H9 (cell line): ENCODE measurements at regions not wholly inside any gene's neighbourhood (a gene's known extent, or its start where the extent isn't known, plus 50 kb on each side); places are given as distances from the start of the nearest gene placed in this dataset.

ENCODE experiments used
- DNase-seq: peaks from one replicate; pipeline ENCODE4 v3.0.0-alpha.2; 2017
- H2AFZ ChIP-seq: one replicate; pipeline ENCODE4 v1.6.1; 2013; ENCODE audit warnings: mild to moderate bottlenecking, low read length, control low read depth, moderate library complexity
- H2AK5ac ChIP-seq: 2 replicates; pipeline ENCODE4 v1.6.1; 2013; ENCODE audit warnings: low read length, control low read depth, mixed read lengths; ENCODE audit not compliant: insufficient read length
- H2BK120ac ChIP-seq: one replicate; pipeline ENCODE4 v1.6.1; 2013; ENCODE audit warnings: low read depth, mild to moderate bottlenecking, low read length, control low read depth, inconsistent platforms; ENCODE audit not compliant: poor library complexity, severe bottlenecking
- H2BK12ac ChIP-seq: 2 replicates; pipeline ENCODE4 v1.6.1; 2013; ENCODE audit warnings: low read length, control low read depth, mixed read lengths, low read depth; ENCODE audit not compliant: insufficient read length
- H2BK15ac ChIP-seq: 2 replicates; pipeline ENCODE4 v1.6.1; 2013; ENCODE audit warnings: low read depth, low read length, control low read depth
- H2BK20ac ChIP-seq: one replicate; pipeline ENCODE4 v1.6.1; 2013; ENCODE audit warnings: low read depth, mild to moderate bottlenecking, low read length, control low read depth, inconsistent platforms; ENCODE audit not compliant: poor library complexity, severe bottlenecking
- H2BK5ac ChIP-seq: 2 replicates; pipeline ENCODE4 v1.6.1; 2013; ENCODE audit warnings: low read length, control low read depth, mixed read lengths; ENCODE audit not compliant: insufficient read length
- H3K14ac ChIP-seq: 2 replicates; pipeline ENCODE4 v1.6.1; 2013; ENCODE audit warnings: low read length, control low read depth; ENCODE audit not compliant: insufficient read depth
- H3K18ac ChIP-seq: 2 replicates; pipeline ENCODE4 v1.6.1; 2013; ENCODE audit warnings: low read depth, mild to moderate bottlenecking, mixed read lengths, low read length, control low read depth; ENCODE audit not compliant: insufficient read length
- H3K23ac ChIP-seq: 2 replicates; pipeline ENCODE4 v1.6.1; 2013; ENCODE audit warnings: low read length, control low read depth, mixed read lengths, low read depth; ENCODE audit not compliant: insufficient read length
- H3K23me2 ChIP-seq: 2 replicates; pipeline ENCODE4 v1.6.1; 2013; ENCODE audit warnings: low read depth, mild to moderate bottlenecking, mixed read lengths, low read length, control low read depth; ENCODE audit not compliant: insufficient read length, poor library complexity, severe bottlenecking
- H3K27ac ChIP-seq: 2 replicates; pipeline ENCODE4 v1.5.1; 2013; ENCODE audit warnings: low read length, control low read depth, mixed read lengths, low read depth; ENCODE audit not compliant: insufficient read length
- H3K27me3 ChIP-seq: 2 replicates; pipeline ENCODE4 v1.6.1; 2013; ENCODE audit warnings: low read length, control low read depth, inconsistent platforms; ENCODE audit not compliant: insufficient read depth
- H3K4ac ChIP-seq: 2 replicates; pipeline ENCODE4 v1.6.1; 2013; ENCODE audit warnings: low read depth, mild to moderate bottlenecking, control low read depth, inconsistent platforms, low read length, moderate library complexity
- H3K4me1 ChIP-seq: 2 replicates; pipeline ENCODE4 v1.6.1; 2013; ENCODE audit warnings: low read length, control low read depth, inconsistent platforms; ENCODE audit not compliant: insufficient read depth
- H3K4me2 ChIP-seq: 2 replicates; pipeline ENCODE4 v1.6.1; 2013; ENCODE audit warnings: low read length, control low read depth, mixed read lengths; ENCODE audit not compliant: insufficient read length, insufficient read depth
- H3K56ac ChIP-seq: 2 replicates; pipeline ENCODE4 v1.6.1; 2013; ENCODE audit warnings: low read depth, mild to moderate bottlenecking, mixed read lengths, low read length, control low read depth; ENCODE audit not compliant: insufficient read length
- H3K79me1 ChIP-seq: 2 replicates; pipeline ENCODE4 v1.6.1; 2013; ENCODE audit warnings: low read depth, mild to moderate bottlenecking, moderate library complexity, low read length, control low read depth, inconsistent platforms; ENCODE audit not compliant: insufficient read depth, poor library complexity, severe bottlenecking
- H3K79me2 ChIP-seq: 2 replicates; pipeline ENCODE4 v1.6.1; 2013; ENCODE audit warnings: low read length, control low read depth, inconsistent platforms; ENCODE audit not compliant: insufficient read depth
- H3K9ac ChIP-seq: 2 replicates; pipeline ENCODE4 v1.6.1; 2013; ENCODE audit warnings: low read length, control low read depth, mixed read lengths; ENCODE audit not compliant: insufficient read length; ENCODE audit errors: extremely low read depth
- H3K9me3 ChIP-seq: one replicate; pipeline ENCODE4 v1.6.1; 2013; ENCODE audit warnings: low read depth, low read length, inconsistent platforms; ENCODE audit not compliant: control insufficient read depth
- H3T11ph ChIP-seq: one replicate; pipeline ENCODE4 v1.6.1; 2013; ENCODE audit warnings: mild to moderate bottlenecking, low read length, control low read depth, inconsistent platforms
- H4K20me1 ChIP-seq: one replicate; pipeline ENCODE4 v1.6.1; 2013; ENCODE audit not compliant: control insufficient read depth, insufficient read length, insufficient read depth
- H4K5ac ChIP-seq: 2 replicates; pipeline ENCODE4 v1.6.1; 2013; ENCODE audit warnings: low read depth, mild to moderate bottlenecking, mixed read lengths, low read length, control low read depth; ENCODE audit not compliant: insufficient read length
- H4K8ac ChIP-seq: replicated peaks from 2 replicates; pipeline ENCODE4 v1.6.1; 2013; ENCODE audit warnings: low read length, control low read depth, mixed read lengths, low read depth; ENCODE audit not compliant: insufficient read length
- H4K91ac ChIP-seq: 2 replicates; pipeline ENCODE4 v1.6.1; 2013; ENCODE audit warnings: low read depth, mild to moderate bottlenecking, moderate library complexity, mixed read lengths, low read length, control low read depth; ENCODE audit not compliant: insufficient read length
- H3K27ac Mint-ChIP-seq, 3 experiments: 2 replicates in 2 of 3; 3 replicates in 1 of 3; pipeline ENCODE4 v1.8.0; 2020 to 2021; ENCODE audit warnings: mixed read lengths in 3 of 3, mild to moderate bottlenecking in 1 of 3, moderate library complexity in 1 of 3
- H3K27me3 Mint-ChIP-seq: 2 replicates; pipeline ENCODE4 v1.8.0; 2021; ENCODE audit warnings: low read depth, mild to moderate bottlenecking, moderate library complexity, mixed read lengths
- H3K36me3 Mint-ChIP-seq, 3 experiments: 2 replicates in 2 of 3; 3 replicates in 1 of 3; pipeline ENCODE4 v1.8.0; 2020 to 2021; ENCODE audit warnings: low read depth in 3 of 3, mixed read lengths in 3 of 3; ENCODE audit not compliant: insufficient read depth in 1 of 3
- H3K4me1 Mint-ChIP-seq, 2 experiments: 2 replicates each; pipeline ENCODE4 v1.8.0; 2020; ENCODE audit warnings: mixed read lengths in 2 of 2
- H3K4me3 Mint-ChIP-seq, 2 experiments: 2 replicates in 1 of 2; 3 replicates in 1 of 2; pipeline ENCODE4 v1.8.0; 2020 to 2021; ENCODE audit warnings: mild to moderate bottlenecking in 2 of 2, mixed read lengths in 2 of 2, moderate library complexity in 1 of 2
- H3K9me3 Mint-ChIP-seq, 2 experiments: 2 replicates in 1 of 2; 3 replicates in 1 of 2; pipeline ENCODE4 v1.8.0; 2020; ENCODE audit warnings: mild to moderate bottlenecking in 2 of 2, mixed read lengths in 2 of 2, moderate library complexity in 1 of 2
- CTCF ChIP-seq: fragments of 200-600 bp; sonication (generic); conservative IDR thresholded peaks from 3 replicates; pipeline ENCODE4 v1.8.0; 2021; ENCODE audit warnings: antibody characterized with exemption, mild to moderate bottlenecking
- WGBS: extraction: QIAGEN DNeasy Blood & Tissue Kit; methylation state at CpG from one replicate; pipeline ENCODE4 v1.1.7; 2013; ENCODE audit warnings: missing lambda C conversion rate, low lambda C conversion rate, mixed read lengths; ENCODE audit not compliant: insufficient read length; ENCODE audit errors: extremely low coverage; 5-methylcytosine and 5-hydroxymethylcytosine counted together

GRCh38 chr9:73079326-73079725, 72.3 kb upstream of the ANXA1 start:
- Histone ChIP-seq H3K79me1 (no peaks in the 10 kb centered on the region), H2BK5ac (no peak overlapping the region), H3K56ac (no peak overlapping the region), H4K8ac (no peak overlapping the region), H2BK20ac (no peak overlapping the region), H4K5ac (no peak overlapping the region), H3T11ph (no peak overlapping the region), H2AFZ (no peak overlapping the region), H3K18ac (no peak overlapping the region), H3K23ac (no peak overlapping the region), H3K4ac (no peak overlapping the region), H3K79me2 (no peaks in the 10 kb centered on the region), H2BK120ac (no peak overlapping the region), H2AK5ac (no peak overlapping the region), H3K14ac (no peak overlapping the region), H3K23me2 (no peaks in the 10 kb centered on the region), H3K9me3 (no peaks in the 10 kb centered on the region), H2BK15ac (no peak overlapping the region), H2BK12ac (no peak overlapping the region), H4K91ac (no peak overlapping the region), H4K20me1 (no peaks in the 10 kb centered on the region), H3K9ac (no peak overlapping the region), H3K4me1 (no peaks in the 10 kb centered on the region; the same call in 1 of the 2 replicates), H3K27me3 (no peaks in the 10 kb centered on the region), H3K4me2 (no peak overlapping the region), H3K27ac (no peak overlapping the region)
- TF ChIP-seq CTCF, result peak; percentile 50; the same call in 2 of the 3 replicates
- no peak overlapping the region for H3K4me3 Mint-ChIP-seq
- H3K9me3 Mint-ChIP-seq, result no peaks in the 10 kb centered on the region
- H3K27ac Mint-ChIP-seq, result no peak overlapping the region
- H3K36me3 Mint-ChIP-seq, result no peaks in the 10 kb centered on the region
- H3K27me3 Mint-ChIP-seq, result no peaks in the 10 kb centered on the region
- no CpG with 5 or more reads among the region's 1 CpG for WGBS
- H3K4me1 Mint-ChIP-seq, result peaks cover 24 to 26% of the 10 kb centered on the region in 2 experiments
- DNase-seq, result no peak
